Neural progenitor cell (in vitro differentiated cells): ENCODE measurements at regions not wholly inside any gene's neighbourhood (a gene's known extent, or its start where the extent isn't known, plus 50 kb on each side); places are given as distances from the start of the nearest gene placed in this dataset.

ENCODE experiments used
- EZH2 ChIP-seq: fragments of 200-600 bp; sonication (generic); IDR thresholded peaks from 2 replicates; pipeline ENCODE4 v1.6.1; 2017; ENCODE audit warnings: antibody characterized with exemption, mild to moderate bottlenecking, moderate library complexity
- EZH2phosphoT487 ChIP-seq: fragments of 200-600 bp; sonication (generic); IDR thresholded peaks from 2 replicates; pipeline ENCODE4 v1.6.1; 2017; ENCODE audit warnings: antibody characterized with exemption
- TF ChIP-seq, protein P1 (sequence below): fragments of 200-600 bp; sonication (generic); IDR thresholded peaks from 2 replicates; pipeline ENCODE4 v1.5.1; 2017; ENCODE audit warnings: antibody characterized with exemption, mild to moderate bottlenecking

DNA sequence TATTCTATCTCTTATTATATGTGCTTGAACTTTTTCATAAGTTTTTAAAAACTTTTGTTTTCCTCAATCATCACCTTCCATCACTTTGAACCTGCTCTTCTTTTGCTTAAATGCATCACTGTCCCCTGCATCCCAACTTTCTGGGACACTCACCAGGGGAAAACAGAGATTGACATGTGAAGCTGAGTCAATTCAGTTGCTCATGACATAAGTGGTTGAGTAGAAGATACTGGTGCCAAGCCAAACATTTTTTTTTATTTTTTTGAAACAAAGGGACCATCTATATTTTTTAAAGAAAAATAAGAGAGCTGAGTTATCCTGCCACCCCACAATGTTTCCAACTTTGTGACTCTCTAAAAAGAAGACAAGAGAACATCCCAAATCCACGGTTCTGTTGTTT is 61.8 kb upstream of the AHR start:
- TF ChIP-seq, protein P1, sequence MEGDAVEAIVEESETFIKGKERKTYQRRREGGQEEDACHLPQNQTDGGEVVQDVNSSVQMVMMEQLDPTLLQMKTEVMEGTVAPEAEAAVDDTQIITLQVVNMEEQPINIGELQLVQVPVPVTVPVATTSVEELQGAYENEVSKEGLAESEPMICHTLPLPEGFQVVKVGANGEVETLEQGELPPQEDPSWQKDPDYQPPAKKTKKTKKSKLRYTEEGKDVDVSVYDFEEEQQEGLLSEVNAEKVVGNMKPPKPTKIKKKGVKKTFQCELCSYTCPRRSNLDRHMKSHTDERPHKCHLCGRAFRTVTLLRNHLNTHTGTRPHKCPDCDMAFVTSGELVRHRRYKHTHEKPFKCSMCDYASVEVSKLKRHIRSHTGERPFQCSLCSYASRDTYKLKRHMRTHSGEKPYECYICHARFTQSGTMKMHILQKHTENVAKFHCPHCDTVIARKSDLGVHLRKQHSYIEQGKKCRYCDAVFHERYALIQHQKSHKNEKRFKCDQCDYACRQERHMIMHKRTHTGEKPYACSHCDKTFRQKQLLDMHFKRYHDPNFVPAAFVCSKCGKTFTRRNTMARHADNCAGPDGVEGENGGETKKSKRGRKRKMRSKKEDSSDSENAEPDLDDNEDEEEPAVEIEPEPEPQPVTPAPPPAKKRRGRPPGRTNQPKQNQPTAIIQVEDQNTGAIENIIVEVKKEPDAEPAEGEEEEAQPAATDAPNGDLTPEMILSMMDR, result no peak
- TF ChIP-seq EZH2 (no peak), EZH2phosphoT487 (no peak)
